GF-D8 (cell line): ENCODE measurements at regions not wholly inside any gene's neighbourhood (a gene's known extent, or its start where the extent isn't known, plus 50 kb on each side); places are given as distances from the start of the nearest gene placed in this dataset.
"Not testable (repeated sequence)": the region's sequence is repeated elsewhere in the genome, so short reads cannot be mapped to it uniquely, and the experiment has no call there.

Experiments used
- DNase-seq: peaks from one replicate; lab custom pipeline; 2025; lab: John Stamatoyannopoulos, UW

- DNase-seq, result not testable (repeated sequence)
Measured at GRCh38 chr7:17440025-17440784, 141.8 kb downstream of the AHR start.

- no peak for DNase-seq
Measured at GRCh38 chr7:17440831-17441230, 142.4 kb downstream of the AHR start.

GRCh38 chr7:17441557-17441956 lies 143.1 kb downstream of the AHR start:
- DNase-seq, result no peak

GRCh38 chr7:17444151-17444550 lies 145.7 kb downstream of the AHR start:
- no peak for DNase-seq

GRCh38 chr7:17444673-17445072 lies 146.2 kb downstream of the AHR start:
- DNase-seq, result no peak

- DNase-seq, result no peak
Measured at GRCh38 chr7:17446340-17446739, 147.9 kb downstream of the AHR start.

- DNase-seq, result no peak
Measured at GRCh38 chr7:17447728-17448478, 149.5 kb downstream of the AHR start.

GRCh38 chr7:17448479-17449423 lies 150.3 kb downstream of the AHR start:
- no peak for DNase-seq

- DNase-seq, result no peak
Measured at GRCh38 chr7:17456541-17456940, 158.1 kb downstream of the AHR start.

- DNase-seq, result no peak
Measured at GRCh38 chr7:17460001-17460400, 161.5 kb downstream of the AHR start.

- no peak for DNase-seq
Measured at GRCh38 chr7:17460665-17461064, 162.2 kb downstream of the AHR start.

GRCh38 chr7:17462131-17462631 lies 163.7 kb downstream of the AHR start:
- DNase-seq, result no peak

- DNase-seq, result no peak
Measured at GRCh38 chr7:17463511-17464085, 165.1 kb downstream of the AHR start.

GRCh38 chr7:17466216-17466615 lies 167.8 kb downstream of the AHR start:
- no peak for DNase-seq

GRCh38 chr7:17467386-17467945 lies 169.0 kb downstream of the AHR start:
- no peak for DNase-seq

GRCh38 chr7:17471325-17471724 lies 172.9 kb downstream of the AHR start:
- no peak for DNase-seq

GRCh38 chr7:17472518-17472917 lies 174.1 kb downstream of the AHR start:
- DNase-seq, result no peak

- no peak for DNase-seq
Measured at GRCh38 chr7:17472939-17473338, 174.5 kb downstream of the AHR start.

GRCh38 chr7:17474724-17475344 lies 176.4 kb downstream of the AHR start:
- no peak for DNase-seq

- no peak for DNase-seq
Measured at GRCh38 chr7:17477182-17477581, 178.7 kb downstream of the AHR start.

GRCh38 chr7:17481118-17481517 lies 182.7 kb downstream of the AHR start:
- no peak for DNase-seq
